WTC11 (cell line): ENCODE measurements at regions not wholly inside any gene's neighbourhood (a gene's known extent, or its start where the extent isn't known, plus 50 kb on each side); places are given as distances from the start of the nearest gene placed in this dataset.

Experiments used
- ATAC-seq: fragments of 200-7000 bp; cut with Tn5 transposase; 2 replicates; pipeline ENCODE4 v1.10.0; 2021; ENCODE audit warnings: mild to moderate bottlenecking, moderate library complexity
- CTCF ChIA-PET: fragments of 300-600 bp; sonication (Branson Sonifier 250); formaldehyde crosslinking; loops from one replicate; lab custom pipeline; 2021; ENCODE audit warnings: antibody characterized with exemption; lab: Charles Lee
- POLR2A ChIA-PET: fragments of 350-600 bp; sonication (Branson Sonifier 250); formaldehyde crosslinking; loops from one replicate; lab custom pipeline; 2021; ENCODE audit warnings: antibody characterized with exemption; lab: Charles Lee
- DNase-seq: peaks from one replicate; pipeline ENCODE4 v3.0.0; 2021; ENCODE audit warnings: low spot score
- H3K27ac Mint-ChIP-seq: 2 replicates; pipeline ENCODE4 v1.8.0; 2021; ENCODE audit warnings: mixed read lengths
- H3K27me3 Mint-ChIP-seq: 2 replicates; pipeline ENCODE4 v1.8.0; 2021; ENCODE audit warnings: low read depth, mild to moderate bottlenecking, moderate library complexity, mixed read lengths
- H3K36me3 Mint-ChIP-seq: 2 replicates; pipeline ENCODE4 v1.8.0; 2021; ENCODE audit warnings: mixed read lengths
- H3K4me1 Mint-ChIP-seq: 2 replicates; pipeline ENCODE4 v1.8.0; 2022; ENCODE audit warnings: mixed read lengths
- H3K4me3 Mint-ChIP-seq: 2 replicates; pipeline ENCODE4 v1.8.0; 2021; ENCODE audit warnings: mild to moderate bottlenecking, moderate library complexity, mixed read lengths
- H3K9me3 Mint-ChIP-seq: 2 replicates; pipeline ENCODE4 v1.8.0; 2021; ENCODE audit warnings: mixed read lengths
- ATF2 ChIP-seq: sonication (generic); formaldehyde crosslinking; IDR thresholded peaks from 2 replicates; pipeline ENCODE4 v1.8.1; 2022; ENCODE audit warnings: low read depth, missing genetic modification reagents, borderline replicate concordance
- CBFB ChIP-seq: sonication (generic); formaldehyde crosslinking; IDR thresholded peaks from 2 replicates; pipeline ENCODE4 v1.8.1; 2022; ENCODE audit warnings: mild to moderate bottlenecking, low read depth, missing genetic modification reagents
- CREB1 ChIP-seq: sonication (generic); formaldehyde crosslinking; IDR thresholded peaks from 2 replicates; pipeline ENCODE4 v1.8.0; 2023; ENCODE audit warnings: mild to moderate bottlenecking, missing genetic modification reagents
- GABPB1 ChIP-seq: sonication (generic); formaldehyde crosslinking; IDR thresholded peaks from 2 replicates; pipeline ENCODE4 v1.8.1; 2023; ENCODE audit warnings: mild to moderate bottlenecking, missing genetic modification reagents
- GRHL2 ChIP-seq: fragments of 250-450 bp; sonication (Bioruptor Pico); IDR thresholded peaks from 2 replicates; pipeline ENCODE4 v1.8.0; 2022; ENCODE audit warnings: mild to moderate bottlenecking, moderate library complexity; ENCODE audit not compliant: insufficient replicate concordance, severe bottlenecking
- HMGXB4 ChIP-seq: sonication (generic); formaldehyde crosslinking; IDR thresholded peaks from 2 replicates; pipeline ENCODE4 v1.8.1; 2023; ENCODE audit warnings: mild to moderate bottlenecking, moderate library complexity, missing genetic modification reagents
- JAZF1 ChIP-seq: fragments of 250-450 bp; sonication (Bioruptor Pico); IDR thresholded peaks from 2 replicates; pipeline ENCODE4 v1.9.0; 2021; ENCODE audit warnings: moderate library complexity, mild to moderate bottlenecking, inconsistent platforms
- KAT7 ChIP-seq: sonication (generic); formaldehyde crosslinking; IDR thresholded peaks from 2 replicates; pipeline ENCODE4 v1.8.1; 2023; ENCODE audit warnings: missing genetic modification reagents, mild to moderate bottlenecking, borderline replicate concordance
- MXD4 ChIP-seq: fragments of 250-450 bp; sonication (Bioruptor Pico); IDR thresholded peaks from 2 replicates; pipeline ENCODE4 v1.8.0; 2021; ENCODE audit warnings: mild to moderate bottlenecking, moderate library complexity, borderline replicate concordance
- NFATC4 ChIP-seq: fragments of 250-450 bp; sonication (Bioruptor Pico); IDR thresholded peaks from 2 replicates; pipeline ENCODE4 v1.9.0; 2021; ENCODE audit warnings: mild to moderate bottlenecking
- NFYB ChIP-seq: sonication (generic); formaldehyde crosslinking; conservative IDR thresholded peaks from 2 replicates; pipeline ENCODE4 v1.8.0; 2022; ENCODE audit warnings: low read depth, missing genetic modification reagents
- NR3C1 ChIP-seq: sonication (generic); formaldehyde crosslinking; conservative IDR thresholded peaks from 2 replicates; pipeline ENCODE4 v1.8.1; 2023; ENCODE audit warnings: low read depth, mild to moderate bottlenecking, missing genetic modification reagents
- OVOL2 ChIP-seq: fragments of 250-450 bp; sonication (Bioruptor Pico); IDR thresholded peaks from 2 replicates; pipeline ENCODE4 v1.9.0; 2021; ENCODE audit warnings: mild to moderate bottlenecking, borderline replicate concordance
- PRDM15 ChIP-seq: sonication (generic); formaldehyde crosslinking; IDR thresholded peaks from 2 replicates; pipeline ENCODE4 v1.8.0; 2022; ENCODE audit warnings: missing genetic modification reagents
- RELA ChIP-seq: sonication (generic); formaldehyde crosslinking; IDR thresholded peaks from 2 replicates; pipeline ENCODE4 v1.8.1; 2022; ENCODE audit warnings: missing genetic modification reagents, mild to moderate bottlenecking, borderline replicate concordance
- ZMAT4 ChIP-seq: fragments of 250-450 bp; sonication (Bioruptor Pico); IDR thresholded peaks from 2 replicates; pipeline ENCODE4 v1.9.0; 2021; ENCODE audit warnings: mild to moderate bottlenecking
- ZNF671 ChIP-seq: fragments of 250-450 bp; sonication (Bioruptor Pico); IDR thresholded peaks from 2 replicates; pipeline ENCODE4 v1.8.0; 2021; ENCODE audit warnings: mild to moderate bottlenecking
- TF ChIP-seq, protein P1 (sequence below): sonication (generic); formaldehyde crosslinking; IDR thresholded peaks from 2 replicates; pipeline ENCODE4 v1.8.1; 2022; ENCODE audit warnings: low read depth, mild to moderate bottlenecking, moderate library complexity, missing genetic modification reagents, borderline replicate concordance
- TF ChIP-seq, protein P2 (sequence below): sonication (generic); formaldehyde crosslinking; conservative IDR thresholded peaks from 2 replicates; pipeline ENCODE4 v1.8.1; 2023; ENCODE audit warnings: mild to moderate bottlenecking, low read depth, missing genetic modification reagents, moderate library complexity

DNA sequence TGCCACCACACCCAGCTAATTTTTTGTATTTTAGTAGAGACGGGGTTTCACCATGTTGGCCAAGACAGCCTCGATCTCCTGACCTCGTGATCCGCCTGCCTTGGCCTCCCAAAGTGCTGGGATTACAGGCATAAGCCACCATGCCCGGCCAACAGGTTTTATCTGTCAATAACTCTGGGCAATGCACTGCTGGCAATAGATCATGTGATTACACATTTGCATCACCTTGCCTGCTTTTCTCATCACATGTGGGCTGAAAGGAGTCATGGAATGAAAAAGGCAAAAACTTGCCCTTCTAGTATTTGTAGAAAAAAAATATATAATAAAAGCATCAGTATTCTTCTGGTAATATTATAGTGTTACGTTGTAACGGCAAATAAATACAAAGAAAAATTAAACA, 164.5 kb downstream of the NHLRC3 start:
- Mint-ChIP-seq H3K4me3 (no peak overlapping the region), H3K9me3 (peaks cover 8% of the 10 kb centered on the region), H3K27ac (no peak overlapping the region), H3K36me3 (no peaks in the 10 kb centered on the region), H3K27me3 (no peaks in the 10 kb centered on the region; the same call in 1 of the 2 replicates), H3K4me1 (peaks cover 7% of the 10 kb centered on the region; the same call in 1 of the 2 replicates)
- ATAC-seq (no peak), DNase-seq (no peak)
- TF ChIP-seq CBFB (CRISPR knock-in tag): no peak
- TF ChIP-seq KAT7 (CRISPR knock-in tag): no peak
- no peak for TF ChIP-seq ZNF671
- no peak for TF ChIP-seq NR3C1 (CRISPR knock-in tag)
- CTCF ChIA-PET: interaction anchor here (0.9 kb wide), 1 partner anchor 410 kb away, joined by 3 read pairs; no protein-coding TSS in a partner anchor
- POLR2A ChIA-PET: no interaction called here

DNA sequence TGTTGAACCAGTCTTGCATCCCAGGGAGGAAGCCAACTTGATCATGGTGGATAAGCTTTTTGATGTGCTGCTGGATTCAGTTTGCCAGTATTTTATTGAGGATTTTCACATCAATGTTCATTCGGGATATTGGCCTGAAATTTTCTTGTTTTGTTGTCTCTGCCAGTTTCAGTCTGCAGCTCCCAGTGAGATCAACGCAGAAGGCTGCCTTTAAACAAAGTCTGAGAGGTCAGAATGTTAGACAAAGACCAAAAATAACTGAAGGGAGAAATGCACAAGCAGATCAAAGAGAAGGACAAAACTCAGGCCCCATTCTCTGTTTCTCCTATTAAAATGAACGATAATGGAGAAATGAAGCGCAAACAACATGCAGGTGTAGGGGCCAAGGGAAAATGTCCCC, 170.4 kb downstream of the NHLRC3 start:
- DNase-seq (no peak), ATAC-seq (no peak)
- TF ChIP-seq GABPB1 (CRISPR knock-in tag) (no peak), ATF2 (CRISPR knock-in tag) (no peak), OVOL2 (no peak), RELA (CRISPR knock-in tag) (no peak), GRHL2 (no peak), NR3C1 (CRISPR knock-in tag) (no peak), ZMAT4 (CRISPR knock-in tag) (no peak), NFYB (CRISPR knock-in tag) (no peak), MXD4 (CRISPR knock-in tag) (no peak), PRDM15 (no peak), CREB1 (CRISPR knock-in tag) (no peak), JAZF1 (CRISPR knock-in tag) (no peak), HMGXB4 (no peak), NFATC4 (CRISPR knock-in tag) (no peak)
- TF ChIP-seq, protein P1, sequence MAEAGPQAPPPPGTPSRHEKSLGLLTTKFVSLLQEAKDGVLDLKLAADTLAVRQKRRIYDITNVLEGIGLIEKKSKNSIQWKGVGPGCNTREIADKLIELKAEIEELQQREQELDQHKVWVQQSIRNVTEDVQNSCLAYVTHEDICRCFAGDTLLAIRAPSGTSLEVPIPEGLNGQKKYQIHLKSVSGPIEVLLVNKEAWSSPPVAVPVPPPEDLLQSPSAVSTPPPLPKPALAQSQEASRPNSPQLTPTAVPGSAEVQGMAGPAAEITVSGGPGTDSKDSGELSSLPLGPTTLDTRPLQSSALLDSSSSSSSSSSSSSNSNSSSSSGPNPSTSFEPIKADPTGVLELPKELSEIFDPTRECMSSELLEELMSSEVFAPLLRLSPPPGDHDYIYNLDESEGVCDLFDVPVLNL: no peak
- TF ChIP-seq, protein P2, sequence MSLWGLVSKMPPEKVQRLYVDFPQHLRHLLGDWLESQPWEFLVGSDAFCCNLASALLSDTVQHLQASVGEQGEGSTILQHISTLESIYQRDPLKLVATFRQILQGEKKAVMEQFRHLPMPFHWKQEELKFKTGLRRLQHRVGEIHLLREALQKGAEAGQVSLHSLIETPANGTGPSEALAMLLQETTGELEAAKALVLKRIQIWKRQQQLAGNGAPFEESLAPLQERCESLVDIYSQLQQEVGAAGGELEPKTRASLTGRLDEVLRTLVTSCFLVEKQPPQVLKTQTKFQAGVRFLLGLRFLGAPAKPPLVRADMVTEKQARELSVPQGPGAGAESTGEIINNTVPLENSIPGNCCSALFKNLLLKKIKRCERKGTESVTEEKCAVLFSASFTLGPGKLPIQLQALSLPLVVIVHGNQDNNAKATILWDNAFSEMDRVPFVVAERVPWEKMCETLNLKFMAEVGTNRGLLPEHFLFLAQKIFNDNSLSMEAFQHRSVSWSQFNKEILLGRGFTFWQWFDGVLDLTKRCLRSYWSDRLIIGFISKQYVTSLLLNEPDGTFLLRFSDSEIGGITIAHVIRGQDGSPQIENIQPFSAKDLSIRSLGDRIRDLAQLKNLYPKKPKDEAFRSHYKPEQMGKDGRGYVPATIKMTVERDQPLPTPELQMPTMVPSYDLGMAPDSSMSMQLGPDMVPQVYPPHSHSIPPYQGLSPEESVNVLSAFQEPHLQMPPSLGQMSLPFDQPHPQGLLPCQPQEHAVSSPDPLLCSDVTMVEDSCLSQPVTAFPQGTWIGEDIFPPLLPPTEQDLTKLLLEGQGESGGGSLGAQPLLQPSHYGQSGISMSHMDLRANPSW: no peak
- H3K36me3 Mint-ChIP-seq: no peaks in the 10 kb centered on the region
- ChIA-PET POLR2A (no interaction called here), CTCF (no interaction called here)
- H3K27ac Mint-ChIP-seq: no peak overlapping the region
- H3K4me1 Mint-ChIP-seq: no peaks in the 10 kb centered on the region
- no peak overlapping the region for H3K4me3 Mint-ChIP-seq
- H3K9me3 Mint-ChIP-seq: peaks cover 8% of the 10 kb centered on the region
- no peaks in the 10 kb centered on the region; the same call in 1 of the 2 replicates for H3K27me3 Mint-ChIP-seq
